ENCODE measurements at regions not wholly inside any gene's neighbourhood (a gene's known extent, or its start where the extent isn't known, plus 50 kb on each side); places are given as distances from the start of the nearest gene placed in this dataset.

DNA sequence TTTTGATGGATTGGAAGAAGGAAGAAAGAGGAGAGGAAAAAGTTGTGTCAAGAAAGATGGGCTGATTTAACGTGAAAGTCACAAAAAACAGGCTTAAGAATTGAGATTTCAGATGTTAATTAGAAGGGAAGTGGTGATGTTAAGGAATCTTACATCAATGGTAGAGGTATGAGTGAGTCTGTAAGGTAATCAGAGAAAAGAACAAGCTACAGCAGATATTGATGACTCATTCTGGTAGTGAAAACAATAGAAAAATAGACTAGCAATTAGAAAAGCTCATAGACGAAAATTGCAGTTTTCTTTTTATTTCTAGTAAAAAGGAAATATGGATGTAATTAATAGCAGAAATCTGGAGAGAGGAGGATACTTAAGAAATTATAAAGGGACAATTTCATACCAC is 559.6 kb downstream of the MCTP2 start:
- no peak for TF ChIP-seq CTCF (IDR thresholded peaks at IDR 0.05; ENCODE audit: borderline replicate concordance, extremely low read depth, low read length, poor library complexity, severe bottlenecking)
- no peak for TF ChIP-seq EZH2 (IDR thresholded peaks at IDR 0.05; ENCODE audit: borderline replicate concordance, low read depth, low read length, severe bottlenecking)
